T1000 (cell line): ENCODE measurements at regions not wholly inside any gene's neighbourhood (a gene's known extent, or its start where the extent isn't known, plus 50 kb on each side); places are given as distances from the start of the nearest gene placed in this dataset.
"Not testable (repeated sequence)": the region's sequence is repeated elsewhere in the genome, so short reads cannot be mapped to it uniquely, and the experiment has no call there.

Experiments used
- DNase-seq: peaks from one replicate; lab custom pipeline; 2025; ENCODE audit warnings: mixed read lengths; lab: John Stamatoyannopoulos, UW

DNA sequence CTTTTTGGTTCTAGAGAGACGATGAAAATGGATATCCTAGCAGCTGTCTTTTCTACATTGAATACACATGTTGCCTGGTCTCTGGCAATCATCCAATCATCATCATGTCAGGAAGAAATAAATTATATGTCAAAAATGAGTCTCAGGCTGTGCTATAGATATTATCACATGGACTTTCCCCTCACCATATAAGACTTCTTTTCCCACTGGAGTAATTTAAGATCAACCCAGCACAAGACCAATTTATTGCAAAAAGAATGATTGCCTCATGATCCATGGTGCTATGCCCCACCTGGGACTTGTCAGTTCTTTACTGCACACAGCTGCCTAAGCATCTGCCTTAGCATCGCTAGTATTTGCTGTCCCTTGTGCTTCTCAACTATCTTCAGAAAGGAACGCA lies 783.7 kb upstream of the TMEFF2 start:
- no peak for DNase-seq

DNA sequence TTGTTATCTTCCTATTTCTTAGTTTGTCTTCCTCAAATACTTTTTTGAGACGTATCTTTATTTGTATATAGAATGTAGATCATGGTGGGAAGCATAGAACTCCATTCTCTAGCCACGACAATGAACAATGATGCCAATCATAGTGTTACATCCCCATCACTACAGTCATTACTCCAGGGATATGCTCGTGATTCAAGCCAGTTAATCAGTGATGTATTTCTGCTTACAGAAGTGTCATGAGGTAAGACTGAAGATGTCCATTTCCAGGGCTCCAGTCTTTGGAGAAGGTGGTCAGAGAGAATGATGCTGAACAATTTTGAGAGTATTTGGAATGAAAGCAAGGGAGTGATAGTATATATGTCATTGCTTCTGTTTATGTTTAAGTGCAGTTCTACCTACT lies 777.2 kb upstream of the TMEFF2 start:
- no peak for DNase-seq

DNA sequence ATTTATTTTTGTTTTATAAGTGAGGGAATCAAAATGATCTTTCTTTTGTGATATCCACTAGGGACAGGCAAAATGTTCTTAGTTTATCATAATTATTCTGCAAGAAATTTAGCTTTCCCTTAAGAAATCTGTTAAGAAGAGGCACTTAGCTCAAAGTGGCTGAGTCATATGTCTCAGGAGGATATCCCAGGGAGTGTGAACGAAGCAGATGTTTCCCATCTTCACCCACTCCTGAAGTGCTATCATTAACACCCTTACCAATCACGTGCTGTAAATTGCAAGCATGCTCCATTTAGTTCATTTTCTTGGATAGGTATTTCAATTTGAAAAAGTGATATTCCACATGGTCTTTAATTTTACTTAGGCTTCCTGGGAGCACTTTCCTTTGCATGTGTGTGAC lies 774.3 kb upstream of the TMEFF2 start:
- DNase-seq = no peak

DNA sequence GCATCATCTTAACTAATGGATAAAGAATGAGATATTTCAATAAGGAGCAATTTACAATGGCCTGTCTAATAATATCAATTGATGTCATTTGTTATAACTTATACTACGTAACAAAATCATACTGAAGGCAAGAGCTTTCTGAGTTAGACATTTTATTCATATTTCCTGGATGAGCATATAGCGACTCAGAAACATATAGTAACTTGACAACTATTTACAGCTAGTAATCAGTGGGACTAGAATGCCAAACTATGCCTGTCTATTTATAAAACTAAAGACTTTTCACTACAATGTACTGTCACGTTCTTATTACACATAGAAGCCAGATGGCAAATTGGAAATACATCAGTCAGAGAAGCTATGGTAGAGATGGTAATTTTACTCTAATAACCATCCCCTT lies 766.2 kb upstream of the TMEFF2 start:
- no peak for DNase-seq

DNA sequence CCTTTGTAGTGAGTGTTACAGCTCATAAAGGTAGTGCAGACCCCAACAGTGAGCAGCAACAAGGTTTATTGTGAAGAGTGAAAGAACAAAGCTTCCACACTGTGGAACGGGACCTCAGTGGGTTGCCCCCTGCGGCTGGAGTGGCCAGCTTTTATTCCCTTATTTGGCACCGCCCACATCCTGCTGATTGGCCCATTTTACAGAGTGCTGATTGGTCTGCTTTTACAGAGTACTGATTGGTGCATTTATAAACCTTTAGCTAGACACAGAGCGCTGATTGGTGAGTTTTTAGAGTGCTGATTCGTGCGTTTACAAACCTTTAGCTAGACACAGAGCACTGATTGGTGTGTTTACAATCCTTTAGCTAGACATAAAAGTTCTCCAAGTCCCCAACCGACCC lies 763.9 kb upstream of the TMEFF2 start:
- DNase-seq = not testable (repeated sequence)

DNA sequence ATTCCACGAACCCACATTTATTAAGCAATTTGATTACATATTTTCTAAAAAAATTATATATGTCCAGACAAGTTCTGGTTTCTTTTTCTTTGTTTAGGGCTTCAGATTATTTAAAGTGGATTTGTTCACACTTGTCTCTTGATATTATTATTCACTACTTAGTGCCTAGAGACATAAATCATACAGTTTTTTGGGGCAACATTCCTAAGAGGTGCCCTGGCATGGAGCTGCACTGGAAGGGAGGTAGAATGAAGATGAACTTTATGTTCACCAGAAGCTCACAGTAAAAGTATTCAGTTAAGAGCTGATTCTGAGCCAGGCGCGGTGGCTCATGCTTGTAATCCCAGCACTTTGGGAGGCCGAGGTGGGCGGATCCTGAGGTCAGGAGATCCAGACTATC lies 762.7 kb upstream of the TMEFF2 start:
- DNase-seq = no peak

DNA sequence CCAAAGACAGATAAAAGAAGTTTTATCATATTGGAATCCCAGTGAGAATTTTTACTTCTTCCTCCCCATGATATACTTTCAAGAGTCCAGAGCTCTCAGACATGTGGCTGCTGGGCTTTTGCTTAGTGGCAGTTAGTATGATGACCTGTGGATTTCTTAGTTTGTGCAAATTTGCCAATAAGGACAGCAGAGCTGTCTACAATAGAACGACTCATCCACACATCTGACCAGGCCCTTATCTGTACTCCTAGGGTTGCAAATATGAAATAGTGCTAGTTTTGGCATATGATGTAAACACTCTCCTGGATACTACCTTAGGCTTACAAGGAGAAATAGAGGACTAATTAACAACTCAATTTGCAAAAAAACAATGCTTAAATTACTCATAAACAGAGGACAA lies 758.4 kb upstream of the TMEFF2 start:
- DNase-seq = no peak

DNA sequence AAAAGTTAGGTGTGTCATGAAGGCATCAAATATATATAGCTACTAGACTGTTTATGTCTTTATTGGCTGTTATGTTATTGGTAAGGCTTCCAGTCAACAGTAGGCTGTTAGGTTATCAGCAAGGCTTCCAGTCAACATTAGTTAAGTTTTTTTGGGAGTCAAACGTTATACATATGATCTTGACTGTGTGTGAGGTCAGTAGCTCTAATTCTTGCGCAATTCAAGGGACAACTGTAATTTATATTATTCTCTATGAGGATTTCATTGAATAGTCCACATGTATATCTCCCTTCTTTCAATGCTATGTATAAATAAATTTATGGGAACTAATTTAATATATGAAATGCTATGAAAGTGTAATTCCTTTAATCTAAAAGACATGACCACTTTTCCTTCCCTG lies 757.5 kb upstream of the TMEFF2 start:
- no peak for DNase-seq

DNA sequence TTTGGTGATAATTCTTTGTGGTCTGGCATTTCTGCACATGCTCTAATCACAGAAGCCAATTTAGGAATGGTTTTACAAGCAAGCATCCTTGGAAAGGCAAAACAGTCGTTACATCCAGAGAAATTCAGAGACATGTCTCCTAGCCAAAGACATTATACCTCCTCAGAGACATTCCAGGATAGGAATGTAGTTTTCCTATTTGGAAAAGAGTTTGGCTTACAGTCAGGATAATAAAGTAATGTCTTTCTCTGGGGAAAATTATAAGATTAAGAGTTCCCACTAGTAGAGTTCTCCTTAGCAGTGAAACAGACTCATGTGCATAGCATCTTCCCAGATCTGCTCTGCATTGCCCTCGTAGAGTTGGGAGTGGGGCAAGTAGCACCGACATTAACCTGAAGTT lies 753.6 kb upstream of the TMEFF2 start:
- DNase-seq = no peak

DNA sequence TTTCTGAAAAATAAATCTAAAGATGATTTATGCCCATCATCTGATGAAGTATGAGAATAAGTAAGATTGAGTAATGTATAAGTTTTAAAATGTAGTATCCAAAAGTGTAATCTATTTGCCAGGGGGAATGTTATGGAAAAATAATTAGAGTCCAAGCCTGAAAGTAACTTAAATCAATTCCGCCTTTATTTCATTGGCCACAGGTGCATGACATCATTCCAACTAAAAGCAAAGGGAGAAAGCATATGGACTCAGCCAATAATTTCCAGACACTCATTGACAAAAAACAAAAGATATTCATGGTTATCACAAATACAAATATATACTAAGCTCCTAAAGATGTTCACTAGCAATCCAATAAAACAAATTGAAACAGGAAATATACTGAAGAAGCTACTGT lies 752.6 kb upstream of the TMEFF2 start:
- DNase-seq = no peak

DNA sequence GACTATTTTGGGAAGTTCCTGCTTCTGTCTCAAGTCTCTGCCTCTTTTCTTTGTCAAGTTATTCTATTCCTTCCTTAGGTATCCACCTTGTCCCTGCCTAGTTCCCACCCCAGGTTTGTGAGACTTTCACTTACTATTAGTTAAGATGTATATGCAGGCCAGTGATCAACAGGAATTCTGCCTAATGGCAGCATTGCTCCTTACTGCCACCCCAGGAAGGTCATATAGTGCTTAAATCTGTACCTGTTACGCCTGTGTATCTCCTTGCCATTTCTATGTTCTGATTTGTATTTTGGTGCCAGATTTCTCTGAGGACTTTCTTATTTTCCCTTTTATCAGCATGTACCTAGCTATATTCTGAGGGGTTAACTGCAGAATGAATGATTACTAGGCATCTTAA lies 746.0 kb upstream of the TMEFF2 start:
- no peak for DNase-seq

DNA sequence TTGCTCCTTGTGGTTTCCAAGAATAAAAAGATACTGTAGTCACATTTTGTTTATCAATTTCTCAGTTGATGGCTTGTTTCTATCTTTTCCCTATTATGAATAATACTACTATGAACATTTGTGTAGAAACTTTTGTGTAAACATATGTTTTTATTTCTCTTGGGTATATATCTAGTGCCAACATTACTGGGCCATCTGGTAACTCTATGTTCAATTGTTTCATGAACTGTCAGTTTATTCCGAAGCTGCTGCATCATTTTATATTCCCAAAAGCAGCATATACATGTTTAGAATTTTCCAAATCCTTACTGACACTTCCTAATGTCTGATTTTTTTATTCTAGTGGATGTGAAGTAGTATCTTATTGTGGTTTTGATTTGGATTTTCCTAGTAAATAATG lies 737.6 kb upstream of the TMEFF2 start:
- no peak for DNase-seq

DNA sequence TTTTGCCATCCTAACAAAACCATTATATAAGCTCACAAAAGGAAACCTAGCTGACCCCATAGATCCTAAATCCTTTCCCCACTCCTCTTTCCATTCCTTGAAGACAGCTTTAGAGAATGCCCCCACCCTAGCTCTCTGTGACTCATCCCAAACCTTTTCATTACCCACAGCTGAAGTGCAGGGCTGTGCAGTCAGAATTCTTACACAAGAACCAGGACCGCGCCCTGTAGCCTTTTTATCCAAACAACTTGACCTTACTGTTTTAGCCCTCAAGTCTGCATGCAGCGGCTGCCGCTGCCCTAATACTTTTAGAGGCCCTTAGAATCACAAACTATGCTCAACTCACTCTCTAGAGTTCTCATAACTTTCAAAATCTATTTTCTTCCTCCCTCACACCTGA lies 726.9 kb upstream of the TMEFF2 start:
- DNase-seq = not testable (repeated sequence)

DNA sequence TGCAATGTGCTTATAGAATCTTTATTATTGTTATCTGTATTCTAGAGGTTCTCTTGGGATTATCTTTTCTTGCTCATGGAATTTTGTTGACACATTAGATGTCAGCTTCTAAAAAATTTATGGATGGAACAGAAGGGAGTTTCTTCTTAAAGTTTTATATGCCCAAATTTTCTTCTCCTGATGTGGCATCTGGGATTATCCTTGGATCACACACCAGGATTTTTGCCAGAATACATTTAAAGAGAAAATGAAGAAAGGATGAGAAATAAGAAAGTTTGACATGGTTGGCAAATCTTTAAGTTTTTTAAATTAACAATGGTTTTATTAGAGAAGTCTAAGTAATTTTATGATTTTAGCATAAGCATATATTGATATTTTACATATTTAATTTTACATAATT lies 706.7 kb upstream of the TMEFF2 start:
- DNase-seq = no peak

DNA sequence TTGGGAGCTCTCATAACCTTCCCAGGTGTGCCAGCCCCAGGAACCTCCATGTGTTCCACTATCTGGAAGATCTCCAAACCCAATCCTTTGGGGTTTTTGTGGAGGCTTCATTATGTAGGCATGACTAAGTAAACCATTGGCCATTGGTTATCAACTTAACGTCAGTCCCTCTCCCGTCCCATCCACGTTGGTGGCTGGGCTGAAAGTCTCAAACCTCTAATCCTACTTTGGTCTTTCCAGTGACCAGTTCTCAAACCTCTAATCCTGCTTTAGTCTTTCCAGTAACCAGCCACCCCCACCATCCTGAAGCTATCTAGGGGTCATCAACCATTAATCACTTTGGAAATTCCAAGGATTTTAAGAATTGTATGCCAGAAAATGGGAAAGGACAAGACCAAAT lies 704.7 kb upstream of the TMEFF2 start:
- no peak for DNase-seq

DNA sequence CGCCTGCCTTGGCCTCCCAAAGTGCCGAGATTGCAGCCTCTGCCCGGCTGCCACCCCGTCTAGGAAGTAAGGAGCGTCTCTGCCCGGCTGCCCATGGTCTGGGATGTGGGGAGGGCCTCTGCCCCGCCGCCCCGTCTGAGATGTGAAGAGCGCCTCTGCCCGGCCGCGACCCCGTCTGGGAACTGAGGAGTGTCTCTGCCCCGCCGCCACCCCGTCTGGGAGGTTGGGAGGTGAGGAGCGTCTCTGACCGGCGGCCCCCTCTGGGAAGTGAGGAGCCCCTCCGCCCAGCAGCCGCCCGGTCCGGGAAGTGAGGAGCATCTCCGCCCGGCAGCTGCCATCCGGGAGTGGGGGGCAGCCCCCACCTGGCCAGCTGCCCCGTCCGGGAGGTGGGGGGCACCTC lies 699.2 kb upstream of the TMEFF2 start:
- DNase-seq = not testable (repeated sequence)

DNA sequence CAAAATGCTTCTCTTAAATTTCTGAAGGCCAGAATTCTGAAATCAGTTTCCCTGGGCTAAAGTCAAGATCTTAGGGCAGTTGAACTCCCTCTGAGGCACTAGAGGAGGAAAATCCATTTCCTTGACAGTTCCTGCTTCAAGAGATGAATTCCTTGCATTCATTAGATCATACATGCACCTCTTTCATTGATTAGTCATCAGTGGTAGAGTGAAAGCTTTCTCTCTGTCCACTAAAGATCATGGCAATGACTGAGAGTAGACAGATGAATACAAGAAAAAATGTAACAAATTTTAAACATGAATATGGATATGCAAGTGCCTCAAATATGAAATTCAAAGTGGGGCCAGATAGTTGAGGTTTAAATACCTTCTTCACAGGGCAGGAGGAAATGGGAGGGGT lies 693.4 kb upstream of the TMEFF2 start:
- no peak for DNase-seq

DNA sequence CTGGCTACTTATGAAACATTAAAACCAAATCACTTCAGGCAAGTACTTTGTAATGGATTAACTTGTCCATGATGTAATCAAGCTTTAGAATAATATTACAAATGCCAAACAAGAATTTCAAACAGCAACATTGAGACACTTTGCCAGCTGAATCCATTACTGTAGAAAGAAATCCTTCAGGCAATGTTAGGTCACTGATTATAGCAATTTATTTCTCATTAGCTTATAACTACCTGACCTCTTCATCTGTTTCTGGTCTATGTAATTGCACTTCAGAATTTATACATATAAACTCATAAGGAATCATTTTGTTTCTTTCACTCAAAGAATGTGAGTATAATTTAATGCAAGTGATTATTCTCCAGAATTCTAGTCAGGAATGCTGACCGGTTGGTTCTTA lies 692.6 kb upstream of the TMEFF2 start:
- no peak for DNase-seq

DNA sequence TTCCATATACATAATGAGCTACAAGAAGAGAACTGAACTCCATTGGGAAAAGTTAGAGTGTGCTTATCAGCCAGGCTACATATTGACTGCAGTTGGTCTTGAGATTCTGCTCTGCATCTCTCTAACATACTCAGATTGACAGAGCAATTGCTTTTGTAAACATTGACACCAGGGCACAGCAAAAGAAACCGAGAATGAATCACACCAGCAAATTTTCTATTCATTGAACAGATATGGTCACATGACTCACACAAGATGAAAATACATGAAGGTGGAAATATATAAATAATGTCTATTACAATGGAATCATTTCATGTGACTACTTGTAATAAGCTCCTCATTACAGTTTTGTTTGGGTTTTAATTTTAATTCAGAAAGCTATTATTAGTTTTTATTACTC lies 691.9 kb upstream of the TMEFF2 start:
- DNase-seq = no peak

DNA sequence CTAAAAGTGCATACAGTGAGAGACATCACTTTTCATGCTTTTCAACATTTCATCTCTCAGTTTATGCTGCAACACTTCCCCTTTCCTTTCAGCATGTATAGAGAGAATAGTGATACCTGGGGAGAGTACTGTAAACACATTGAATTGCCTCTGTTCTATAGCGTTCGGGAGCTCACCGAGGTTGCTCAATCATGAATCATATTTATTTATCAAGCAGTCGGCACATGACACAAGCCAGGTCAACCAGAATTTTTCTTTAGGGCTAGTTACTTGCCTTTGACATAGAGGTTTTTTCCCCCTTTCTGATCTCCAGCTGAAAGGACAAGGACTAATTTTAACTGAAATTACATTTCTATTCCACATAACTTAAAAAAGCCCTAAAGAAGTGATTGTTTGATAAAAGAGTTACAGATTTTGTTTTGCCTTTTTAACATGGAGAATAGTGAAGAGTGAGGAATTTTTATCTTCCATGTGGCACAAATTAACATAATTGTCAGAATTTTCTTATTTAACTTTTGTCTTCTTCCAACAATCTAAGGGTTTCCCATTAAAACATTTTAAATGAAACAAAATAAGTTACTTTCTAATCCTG lies 690.9 kb upstream of the TMEFF2 start:
- no peak for DNase-seq

DNA sequence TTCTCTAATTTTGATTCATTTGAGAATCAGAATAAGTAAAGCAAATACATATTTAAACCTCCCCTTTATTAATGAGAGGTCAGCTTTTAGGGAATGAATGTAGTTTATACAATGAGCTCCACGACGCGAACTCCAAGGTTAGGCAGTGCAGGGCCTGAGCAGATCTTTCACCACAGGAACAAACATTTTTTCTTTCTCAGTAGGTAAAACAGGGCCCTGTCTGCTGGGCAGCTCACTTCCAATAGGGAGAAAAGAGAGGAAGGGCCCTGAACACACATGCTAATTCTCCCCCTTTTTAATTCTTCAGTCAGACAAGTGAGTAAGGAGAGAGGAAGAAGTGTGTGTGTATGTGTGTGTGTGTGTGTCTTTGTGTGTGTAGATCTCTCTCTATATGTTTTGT lies 682.4 kb upstream of the TMEFF2 start:
- DNase-seq = no peak

DNA sequence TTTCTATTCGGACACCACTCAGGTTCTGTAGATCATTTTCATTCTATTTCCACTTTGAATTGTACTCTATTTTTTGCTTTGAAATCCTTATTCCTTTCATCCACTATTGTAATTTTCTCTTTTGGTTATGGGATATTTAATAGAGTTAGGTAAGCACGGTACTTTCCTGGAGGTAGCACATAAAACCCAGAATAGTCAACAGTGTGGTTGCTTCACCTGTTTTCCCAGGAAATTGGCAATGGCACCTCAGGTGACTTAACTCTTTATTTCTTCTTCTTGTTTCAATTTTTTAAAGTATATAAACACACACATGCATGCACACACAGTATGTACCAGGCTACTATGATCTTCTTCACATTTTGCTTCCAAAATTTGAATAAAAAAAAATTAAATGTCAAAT lies 682.0 kb upstream of the TMEFF2 start:
- DNase-seq = no peak

DNA sequence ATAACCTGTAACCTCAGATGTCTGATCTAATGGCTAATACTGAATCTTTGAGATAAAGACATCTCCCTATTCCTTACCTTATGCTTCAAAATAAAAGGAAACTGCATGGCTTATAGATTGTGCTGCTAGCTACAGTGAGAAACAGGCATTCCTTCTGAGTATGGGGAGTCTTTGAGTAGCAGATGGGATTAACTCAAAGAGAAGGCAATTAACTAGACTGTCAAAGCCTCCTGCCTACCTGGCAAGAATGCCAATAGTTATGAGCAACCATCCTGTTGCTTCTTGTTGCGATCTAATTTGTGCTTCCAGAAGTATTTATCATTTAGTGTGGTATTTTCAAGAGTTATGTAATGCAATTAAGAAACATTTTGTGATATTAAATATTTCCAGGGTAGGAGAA lies 660.0 kb upstream of the TMEFF2 start:
- no peak for DNase-seq

DNA sequence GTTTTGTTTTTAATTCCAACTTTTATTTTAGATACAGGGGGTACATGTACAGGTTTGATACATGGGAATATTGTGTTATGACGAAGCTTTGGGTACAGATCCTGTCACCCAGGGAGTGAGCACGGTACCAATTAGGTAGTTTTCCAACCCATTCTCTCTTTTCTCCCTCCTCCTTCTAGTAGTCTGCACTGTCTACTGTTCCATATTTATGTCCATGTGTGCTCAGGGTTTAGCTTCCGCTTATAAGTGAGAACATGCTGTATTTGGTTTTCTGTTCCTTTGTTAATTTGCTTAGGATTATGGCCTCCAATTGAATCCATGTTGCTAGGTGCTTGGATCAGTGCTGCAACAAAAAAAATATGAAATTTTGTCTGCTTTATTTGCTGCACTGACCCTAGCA lies 659.3 kb upstream of the TMEFF2 start:
- DNase-seq = no peak

DNA sequence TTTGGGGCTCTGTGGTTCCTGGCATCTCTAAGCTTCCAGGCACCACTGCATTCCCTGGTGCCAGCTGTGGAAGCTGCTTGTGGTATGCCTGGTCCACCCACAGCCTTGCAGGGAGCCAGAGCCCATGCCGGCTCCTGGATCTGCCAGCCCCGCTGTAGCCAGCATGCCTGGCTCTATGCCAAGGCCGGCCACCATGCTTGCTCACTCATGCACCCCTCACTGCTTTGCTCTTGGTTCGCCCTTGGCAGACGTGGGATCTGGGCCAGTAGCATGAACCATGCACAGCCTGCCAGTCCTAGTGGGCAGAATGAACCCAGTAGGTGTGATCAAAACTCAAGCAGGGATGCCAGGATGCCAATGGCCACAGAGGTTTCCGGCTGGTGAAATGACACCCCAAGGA lies 634.2 kb upstream of the TMEFF2 start:
- no peak for DNase-seq
